K562 (cell line): ENCODE measurements at regions not wholly inside any gene's neighbourhood (a gene's known extent, or its start where the extent isn't known, plus 50 kb on each side); places are given as distances from the start of the nearest gene placed in this dataset.

Experiments used
- ATAC-seq: fragments of 200-7000 bp; cut with Tn5 transposase; 3 replicates; pipeline ENCODE4 v1.9.1; 2020; ENCODE audit warnings: moderate library complexity
- BruUV-seq: library from RNA; stranded (reverse); fragments of 400-500 nt; replicated peaks from 2 replicates; lab custom pipeline; 2021; lab: Mats Ljungman, UMichigan
- CTCF ChIA-PET: fragments of 300-600 bp; formaldehyde crosslinking; extraction: SDS; loops from one replicate; lab custom pipeline; 2021; ENCODE audit warnings: low intra/inter-chr PET ratio; lab: Yijun Ruan, JAX
- POLR2A ChIA-PET: fragments of 300-600, 350-650 bp; sonication (Branson Sonifier 250); formaldehyde crosslinking; extraction: SDS; loops from one replicate; lab custom pipeline; 2021; ENCODE audit warnings: antibody characterized with exemption, inconsistent platforms; lab: Yijun Ruan, JAX
- DNase-seq, 4 experiments: peaks; one replicate each; pipeline versions ENCODE4 v3.0.0 to v3.0.0-alpha.2; 2011 to 2018; ENCODE audit warnings: low spot score in 3 of 4, mixed read lengths in 3 of 4; ENCODE audit errors: extremely low read depth in 1 of 4
- FAIRE-seq: peaks from 2 replicates; lab custom pipeline; 2011; peaks lifted over from hg19 to GRCh38; lab: Jason Lieb, UNC
- H2AFZ ChIP-seq: 2 replicates; pipeline ENCODE4 v1.6.0; 2011; ENCODE audit warnings: low read depth, low read length, control low read depth, inconsistent platforms
- H3K27ac ChIP-seq: fragments of 200-600 bp; 3 replicates; pipeline ENCODE4 v1.8.0; 2011; ENCODE audit warnings: low read depth, mild to moderate bottlenecking, control low read depth, inconsistent platforms, low read length, moderate library complexity, mixed read lengths; ENCODE audit errors: extremely low read depth
- H3K27me3 ChIP-seq, 2 experiments: fragments of 300-600 bp in 1 of 2; 2 replicates in 1 of 2; 3 replicates in 1 of 2; pipeline versions ENCODE4 v1.6.0 to v1.8.0; 2011; ENCODE audit warnings: inconsistent platforms in 2 of 2, low read length in 2 of 2, mild to moderate bottlenecking in 1 of 2, mixed read lengths in 1 of 2, moderate library complexity in 1 of 2; ENCODE audit not compliant: control insufficient read depth in 2 of 2, insufficient read depth in 2 of 2
- H3K36me3 ChIP-seq: fragments of 300-600 bp; 3 replicates; pipeline ENCODE4 v1.8.0; 2011; ENCODE audit warnings: mild to moderate bottlenecking, low read length, inconsistent platforms; ENCODE audit not compliant: control insufficient read depth, insufficient read depth
- H3K4me1 ChIP-seq, 2 experiments: fragments of 200-600 bp in 1 of 2; replicated peaks in 1 of 2; 2 replicates in 1 of 2; 3 replicates in 1 of 2; pipeline versions ENCODE4 v1.5.1 to v1.8.0; 2011; ENCODE audit warnings: inconsistent platforms in 2 of 2, low read length in 2 of 2, mild to moderate bottlenecking in 1 of 2, mixed read lengths in 1 of 2, moderate library complexity in 1 of 2; ENCODE audit not compliant: control insufficient read depth in 2 of 2, insufficient read depth in 2 of 2
- H3K4me2 ChIP-seq: 2 replicates; pipeline ENCODE4 v1.6.1; 2011; ENCODE audit warnings: low read length, control low read depth, inconsistent platforms, mixed read lengths; ENCODE audit not compliant: insufficient read depth
- H3K4me3 ChIP-seq: fragments of 200-600 bp; sonication (generic), shearing (Covaris generic); 2 replicates; pipeline ENCODE4 v1.5.1; 2016; ENCODE audit warnings: control low read depth, inconsistent platforms
- H3K79me2 ChIP-seq: fragments of 200-600 bp; 3 replicates; pipeline ENCODE4 v1.8.0; 2011; ENCODE audit warnings: low read length, inconsistent platforms; ENCODE audit not compliant: control insufficient read depth, insufficient read depth
- H3K9ac ChIP-seq, 2 experiments: 2 replicates each; pipeline versions ENCODE4 v1.6.0 to v1.6.1; 2011; ENCODE audit warnings: low read depth in 2 of 2, low read length in 2 of 2, control low read depth in 1 of 2, inconsistent platforms in 1 of 2, mild to moderate bottlenecking in 1 of 2, mixed read lengths in 1 of 2; ENCODE audit not compliant: insufficient read depth in 1 of 2
- H3K9me1 ChIP-seq: one replicate; pipeline ENCODE4 v1.6.0; 2011; ENCODE audit warnings: inconsistent platforms, mild to moderate bottlenecking, low read length, moderate library complexity; ENCODE audit not compliant: control insufficient read depth, insufficient read depth
- H3K9me3 ChIP-seq: replicated peaks from 2 replicates; pipeline ENCODE4 v1.5.1; 2011; ENCODE audit warnings: low read depth, low read length, inconsistent platforms; ENCODE audit not compliant: control insufficient read depth, insufficient read depth
- H4K20me1 ChIP-seq: replicated peaks from 2 replicates; pipeline ENCODE4 v1.6.1; 2011; ENCODE audit warnings: low read length, inconsistent platforms, mixed read lengths; ENCODE audit not compliant: control insufficient read depth, insufficient read depth
- ARHGAP35 ChIP-seq: fragments of 450-650 bp; IDR thresholded peaks from 2 replicates; pipeline ENCODE4 v1.6.1; 2018; ENCODE audit not compliant: partially characterized antibody
- ATF7 ChIP-seq: fragments of 450-650 bp; IDR thresholded peaks from 2 replicates; pipeline ENCODE4 v1.7.1; 2014; ENCODE audit warnings: mild to moderate bottlenecking, moderate library complexity
- CSDE1 ChIP-seq, 2 experiments: fragments of 450-650 bp; IDR thresholded peaks; 2 replicates each; pipeline ENCODE4 v1.6.1; 2016; ENCODE audit warnings: mild to moderate bottlenecking in 1 of 2
- ILK ChIP-seq: fragments of 450-650 bp; IDR thresholded peaks from 2 replicates; pipeline ENCODE4 v1.6.1; 2016; ENCODE audit warnings: missing genetic modification characterization, low read depth, mild to moderate bottlenecking, missing compliant biosample characterization, moderate library complexity, borderline replicate concordance
- RAD21 ChIP-seq, 2 experiments: fragments of 250-450 bp in 1 of 2; fragments of 450-650 bp in 1 of 2; sonication (Bioruptor Pico) in 1 of 2; formaldehyde crosslinking in 1 of 2; IDR thresholded peaks in 1 of 2; conservative IDR thresholded peaks in 1 of 2; 2 replicates each; pipeline versions ENCODE4 v1.4.0 to v1.8.0; 2020 to 2022; ENCODE audit warnings: mild to moderate bottlenecking in 2 of 2, moderate library complexity in 1 of 2
- RNF2 ChIP-seq: sonication (generic); IDR thresholded peaks from 2 replicates; pipeline ENCODE4 v1.6.1; 2016
- SLC30A9 ChIP-seq: fragments of 250-450 bp; sonication (Bioruptor Pico); IDR thresholded peaks from 2 replicates; pipeline ENCODE4 v1.8.0; 2022; ENCODE audit warnings: mild to moderate bottlenecking, moderate library complexity
- SP2 ChIP-seq: IDR thresholded peaks from 2 replicates; pipeline ENCODE4 v1.6.1; 2011; ENCODE audit warnings: mild to moderate bottlenecking, low read depth, low read length, moderate library complexity; ENCODE audit not compliant: poor library complexity, severe bottlenecking; ENCODE audit errors: extremely low read depth
- SUPT5H ChIP-seq: fragments of 450-650 bp; IDR thresholded peaks from 2 replicates; pipeline ENCODE4 v1.6.1; 2016
- TFAM ChIP-seq: fragments of 250-450 bp; sonication (Bioruptor Pico); conservative IDR thresholded peaks from 2 replicates; pipeline ENCODE4 v1.5.0; 2021; ENCODE audit warnings: mild to moderate bottlenecking, moderate library complexity
- ZKSCAN8 ChIP-seq: fragments of 200-800 bp; sonication (Bioruptor generic); IDR thresholded peaks from 2 replicates; pipeline ENCODE4 v1.6.1; 2016; ENCODE audit warnings: missing genetic modification characterization, missing compliant biosample characterization
- ZNF354B ChIP-seq: fragments of 250-450 bp; sonication (Bioruptor Pico); IDR thresholded peaks from 2 replicates; pipeline ENCODE4 v1.4.0; 2020
- ZNF589 ChIP-seq: fragments of 200-800 bp; sonication (Bioruptor generic); IDR thresholded peaks from 2 replicates; pipeline ENCODE4 v1.6.1; 2016; ENCODE audit warnings: low read depth, missing genetic modification characterization, missing compliant biosample characterization
- ZNF717 ChIP-seq: fragments of 250-450 bp; sonication (Bioruptor Pico); IDR thresholded peaks from 2 replicates; pipeline ENCODE4 v1.5.0; 2021
- WGBS: fragments of 100-300 bp; shearing (Covaris generic); methylation state at CpG from one replicate; pipeline ENCODE4 v1.1.6; 2016; ENCODE audit warnings: low coverage, mixed read lengths; ENCODE audit not compliant: insufficient coverage; ENCODE audit errors: missing lambda C conversion rate; 5-methylcytosine and 5-hydroxymethylcytosine counted together
- in situ Hi-C: fragments of 300-500 bp; cut with MboI; formaldehyde crosslinking; loops from 4 replicates; pipeline ENCODE4 v1.15.0; 2018; ENCODE audit warnings: inconsistent platforms, mixed read lengths
- intact Hi-C: fragments of 100-400 bp; cut with micrococcal nuclease; formaldehyde crosslinking; loops from 2 replicates; pipeline ENCODE4 v1.14.2; 2022
- TF ChIP-seq, protein P1 (sequence below), 2 experiments: fragments of 450-650 bp in 1 of 2; sonication (generic) in 1 of 2; formaldehyde crosslinking in 1 of 2; IDR thresholded peaks in 1 of 2; conservative IDR thresholded peaks in 1 of 2; 2 replicates each; pipeline versions ENCODE4 v1.6.1 to v1.8.1; 2016 to 2023; ENCODE audit warnings: mild to moderate bottlenecking in 2 of 2, moderate library complexity in 2 of 2, inconsistent platforms in 1 of 2, missing genetic modification reagents in 1 of 2
- TF ChIP-seq, protein P2 (sequence below): fragments of 250-450 bp; sonication (Bioruptor Pico); IDR thresholded peaks from 2 replicates; pipeline ENCODE4 v1.5.0; 2021
- TF ChIP-seq, protein P3 (sequence below): fragments of 450-650 bp; formaldehyde crosslinking; conservative IDR thresholded peaks from 2 replicates; pipeline ENCODE4 v1.4.0; 2022; ENCODE audit warnings: mild to moderate bottlenecking, missing genetic modification characterization
- TF ChIP-seq, protein P4 (sequence below): sonication (generic); formaldehyde crosslinking; IDR thresholded peaks from 2 replicates; pipeline ENCODE4 v1.8.0; 2022; ENCODE audit warnings: mild to moderate bottlenecking, low read depth, missing genetic modification reagents

DNA sequence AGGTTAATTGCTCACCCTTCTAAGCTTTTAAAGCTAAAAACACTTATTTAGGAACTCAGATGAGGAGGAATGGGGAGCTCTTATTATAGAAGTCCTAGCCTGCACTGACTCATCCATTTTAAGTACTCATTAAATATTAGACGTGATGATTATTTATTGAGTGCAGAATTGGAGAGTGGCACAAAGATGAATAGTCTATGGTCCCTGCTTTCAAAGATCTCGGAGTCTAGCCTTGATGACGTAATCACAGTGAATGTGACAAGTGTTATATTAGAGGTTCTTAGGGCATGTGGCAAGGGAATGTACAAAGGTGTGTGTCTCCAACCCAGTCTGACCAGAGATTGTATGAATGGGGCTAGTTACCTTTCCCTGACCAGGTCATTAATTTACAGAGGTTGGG, 68.7 kb upstream of the CD83 start (continued):
- TF ChIP-seq, protein P1, sequence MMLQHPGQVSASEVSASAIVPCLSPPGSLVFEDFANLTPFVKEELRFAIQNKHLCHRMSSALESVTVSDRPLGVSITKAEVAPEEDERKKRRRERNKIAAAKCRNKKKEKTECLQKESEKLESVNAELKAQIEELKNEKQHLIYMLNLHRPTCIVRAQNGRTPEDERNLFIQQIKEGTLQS (IDR thresholded peaks at IDR 0.05) = peak; percentile 86
- TF ChIP-seq, protein P1 (CRISPR knock-in tag; conservative IDR thresholded peaks at IDR 0.05) = no peak
- TF ChIP-seq ATF7 (peak; percentile 34; the same call in 1 of the 2 replicates), ZKSCAN8 (no peak)

DNA sequence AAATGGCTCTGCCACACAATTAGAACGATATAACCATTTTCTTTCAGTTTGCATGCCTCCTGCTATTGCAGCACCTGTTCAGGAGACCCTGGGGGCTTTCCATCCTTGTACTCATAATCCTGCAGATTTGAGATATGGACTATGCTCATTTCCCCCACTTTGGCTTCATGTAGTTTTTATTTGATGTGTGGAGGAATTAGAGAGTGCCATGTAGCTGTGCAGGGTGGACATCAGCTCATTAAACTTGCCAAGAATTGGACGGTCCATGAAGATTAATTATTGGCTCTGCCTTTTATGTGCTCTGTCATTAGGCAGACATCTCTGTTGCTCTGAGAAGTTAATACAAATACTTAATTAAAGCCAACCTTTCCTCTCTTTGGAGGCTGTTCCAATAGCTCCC, 66.2 kb upstream of the CD83 start:
- Histone ChIP-seq H3K4me3 (no peak overlapping the region), H3K27me3 (no peaks in the 10 kb centered on the region), H3K9me3 (no peaks in the 10 kb centered on the region), H3K9me1 (no peaks in the 10 kb centered on the region), H3K4me2 (no peak overlapping the region), H3K79me2 (no peaks in the 10 kb centered on the region), H3K27ac (no peak overlapping the region), H4K20me1 (no peaks in the 10 kb centered on the region), H3K4me1 (no peaks in the 10 kb centered on the region), H3K9ac (no peak overlapping the region), H3K36me3 (no peaks in the 10 kb centered on the region), H2AFZ (no peak overlapping the region)
- 17% methylated on average over 2 of the region's 2 CpGs for WGBS
- DNase-seq = no peak
- CTCF ChIA-PET = no interaction called here
- intact Hi-C loops = no loop called here
- FAIRE-seq = no peak
- in situ Hi-C loops = no loop called here
- POLR2A ChIA-PET = interaction anchor here (0.8 to 1.5 kb wide), 8 partner anchors 12 to 510 kb away, joined by 3 to 6 read pairs (median 3); no protein-coding TSS in a partner anchor
- no TSS peak for BruUV-seq
- ATAC-seq = no peak
- TF ChIP-seq, protein P2, sequence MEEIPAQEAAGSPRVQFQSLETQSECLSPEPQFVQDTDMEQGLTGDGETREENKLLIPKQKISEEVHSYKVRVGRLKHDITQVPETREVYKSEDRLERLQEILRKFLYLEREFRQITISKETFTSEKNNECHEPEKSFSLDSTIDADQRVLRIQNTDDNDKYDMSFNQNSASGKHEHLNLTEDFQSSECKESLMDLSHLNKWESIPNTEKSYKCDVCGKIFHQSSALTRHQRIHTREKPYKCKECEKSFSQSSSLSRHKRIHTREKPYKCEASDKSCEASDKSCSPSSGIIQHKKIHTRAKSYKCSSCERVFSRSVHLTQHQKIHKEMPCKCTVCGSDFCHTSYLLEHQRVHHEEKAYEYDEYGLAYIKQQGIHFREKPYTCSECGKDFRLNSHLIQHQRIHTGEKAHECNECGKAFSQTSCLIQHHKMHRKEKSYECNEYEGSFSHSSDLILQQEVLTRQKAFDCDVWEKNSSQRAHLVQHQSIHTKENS (CRISPR knock-in tag) = no peak
- TF ChIP-seq ILK (no peak), SLC30A9 (CRISPR knock-in tag) (no peak), RNF2 (no peak), RAD21 (CRISPR knock-in tag; conservative IDR thresholded peaks at IDR 0.05 in 1 of 2, IDR thresholded peaks at IDR 0.05 in 1 of 2) (no peak), SP2 (no peak), ARHGAP35 (no peak), CSDE1 (IDR thresholded peaks at IDR 0.05) (no peak), SUPT5H (no peak), ZNF589 (CRISPR knock-in tag) (no peak), TFAM (CRISPR knock-in tag) (no peak), ZNF717 (no peak), ZNF354B (CRISPR knock-in tag) (no peak)
- TF ChIP-seq, protein P3, sequence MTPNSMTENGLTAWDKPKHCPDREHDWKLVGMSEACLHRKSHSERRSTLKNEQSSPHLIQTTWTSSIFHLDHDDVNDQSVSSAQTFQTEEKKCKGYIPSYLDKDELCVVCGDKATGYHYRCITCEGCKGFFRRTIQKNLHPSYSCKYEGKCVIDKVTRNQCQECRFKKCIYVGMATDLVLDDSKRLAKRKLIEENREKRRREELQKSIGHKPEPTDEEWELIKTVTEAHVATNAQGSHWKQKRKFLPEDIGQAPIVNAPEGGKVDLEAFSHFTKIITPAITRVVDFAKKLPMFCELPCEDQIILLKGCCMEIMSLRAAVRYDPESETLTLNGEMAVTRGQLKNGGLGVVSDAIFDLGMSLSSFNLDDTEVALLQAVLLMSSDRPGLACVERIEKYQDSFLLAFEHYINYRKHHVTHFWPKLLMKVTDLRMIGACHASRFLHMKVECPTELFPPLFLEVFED (CRISPR knock-in tag) = no peak
- TF ChIP-seq, protein P4, sequence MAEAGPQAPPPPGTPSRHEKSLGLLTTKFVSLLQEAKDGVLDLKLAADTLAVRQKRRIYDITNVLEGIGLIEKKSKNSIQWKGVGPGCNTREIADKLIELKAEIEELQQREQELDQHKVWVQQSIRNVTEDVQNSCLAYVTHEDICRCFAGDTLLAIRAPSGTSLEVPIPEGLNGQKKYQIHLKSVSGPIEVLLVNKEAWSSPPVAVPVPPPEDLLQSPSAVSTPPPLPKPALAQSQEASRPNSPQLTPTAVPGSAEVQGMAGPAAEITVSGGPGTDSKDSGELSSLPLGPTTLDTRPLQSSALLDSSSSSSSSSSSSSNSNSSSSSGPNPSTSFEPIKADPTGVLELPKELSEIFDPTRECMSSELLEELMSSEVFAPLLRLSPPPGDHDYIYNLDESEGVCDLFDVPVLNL (CRISPR knock-in tag) = no peak
